Thyroid gland (tissue), 4 donors: ENCODE measurements at regions not wholly inside any gene's neighbourhood (a gene's known extent, or its start where the extent isn't known, plus 50 kb on each side); places are given as distances from the start of the nearest gene placed in this dataset.

Experiments
- DNase-seq, 2 donors: peaks; one replicate each; pipeline ENCODE4 v3.0.0-alpha.2; 2019
- H3K27ac ChIP-seq, 3 donors: fragments of 200-600 bp; sonication (generic); 1 replicate in 2 of 3; 2 replicates in 1 of 3; pipeline ENCODE4 v1.5.1; 2016 to 2019; ENCODE audit warnings: mild to moderate bottlenecking in 1 of 3, moderate library complexity in 1 of 3
- H3K27me3 ChIP-seq: fragments of 200-600 bp; sonication (generic); one replicate; pipeline ENCODE4 v1.5.1; 2019
- H3K36me3 ChIP-seq, 2 donors: fragments of 200-600 bp; sonication (generic); one replicate each; pipeline ENCODE4 v1.5.1; 2016 to 2019
- H3K4me1 ChIP-seq, 2 donors: fragments of 200-600 bp; sonication (generic); one replicate each; pipeline ENCODE4 v1.5.1; 2017 to 2019
- H3K4me3 ChIP-seq, 3 donors: fragments of 200-600 bp; sonication (generic); replicated peaks in 1 of 3; 1 replicate in 2 of 3; 2 replicates in 1 of 3; pipeline ENCODE4 v1.5.1; 2016; ENCODE audit warnings: mild to moderate bottlenecking in 1 of 3
- H3K9me3 ChIP-seq: fragments of 200-600 bp; sonication (generic); one replicate; pipeline ENCODE4 v1.5.1; 2017
- CTCF ChIP-seq, 6 experiments: fragments of 200-600 bp in 3 of 6; fragments of 450-650 bp in 3 of 6; sonication (generic) in 3 of 6; IDR thresholded peaks; one replicate each; pipeline ENCODE4 v1.5.1; 2016 to 2019; ENCODE audit warnings: antibody characterized with exemption in 6 of 6, mild to moderate bottlenecking in 2 of 6, inconsistent platforms in 1 of 6, moderate library complexity in 1 of 6
- POLR2A ChIP-seq, 2 donors: fragments of 450-650 bp; IDR thresholded peaks; one replicate each; pipeline ENCODE4 v1.6.1; 2017; ENCODE audit warnings: antibody characterized with exemption in 2 of 2, mild to moderate bottlenecking in 2 of 2, moderate library complexity in 1 of 2
- WGBS, 2 donors: methylation state at CpG; one replicate each; pipeline ENCODE4 v1.1.5; 2017; 5-methylcytosine and 5-hydroxymethylcytosine counted together
- intact Hi-C: fragments of 100-400 bp; cut with DNase I; formaldehyde crosslinking; loops from one replicate; pipeline ENCODE4 v1.15.1; 2023

- TF ChIP-seq CTCF (IDR thresholded peaks at IDR 0.05), result no peak
- TF ChIP-seq POLR2A (IDR thresholded peaks at IDR 0.05), result no peak
- Histone ChIP-seq H3K27me3 (no peaks in the 10 kb centered on the region), H3K9me3 (no peaks in the 10 kb centered on the region), H3K4me1 (peaks cover 16 to 37% of the 10 kb centered on the region in 2 donors), H3K36me3 (no peaks in the 10 kb centered on the region), H3K4me3 (no peak overlapping the region), H3K27ac (peak overlapping the region; percentile 70 to 78 (median 75))
- no peak for DNase-seq
- intact Hi-C loops, result no loop called here
Observed at GRCh38 chr1:178572604-178573003, 59.7 kb downstream of the TEX35 start.

GRCh38 chr1:178573330-178573729 lies 60.4 kb downstream of the TEX35 start:
- no peaks in the 10 kb centered on the region for H3K9me3 ChIP-seq
- H3K27ac ChIP-seq, result peak overlapping the region in 2 of 3 donors; percentile 75 to 78
- intact Hi-C loops, result no loop called here
- no peak for DNase-seq
- 80 to 83% methylated on average over 3 of the region's 3 CpGs for WGBS, 2 donors
- no peaks in the 10 kb centered on the region for H3K27me3 ChIP-seq
- no peak overlapping the region for H3K4me3 ChIP-seq
- no peak for TF ChIP-seq CTCF (IDR thresholded peaks at IDR 0.05)
- no peak for TF ChIP-seq POLR2A (IDR thresholded peaks at IDR 0.05)
- peaks cover 16 to 37% of the 10 kb centered on the region in 2 donors for H3K4me1 ChIP-seq
- H3K36me3 ChIP-seq, result no peaks in the 10 kb centered on the region

GRCh38 chr1:178574345-178574744 lies 61.4 kb downstream of the TEX35 start:
- intact Hi-C loops, result no loop called here
- WGBS, 2 donors, result 93 to 97% methylated on average over 2 of the region's 2 CpGs
- Histone ChIP-seq H3K36me3 (no peaks in the 10 kb centered on the region), H3K27me3 (no peaks in the 10 kb centered on the region), H3K27ac (no peak overlapping the region), H3K4me3 (no peak overlapping the region), H3K9me3 (no peaks in the 10 kb centered on the region), H3K4me1 (peaks cover 16 to 40% of the 10 kb centered on the region in 2 donors)
- no peak for DNase-seq
- TF ChIP-seq CTCF (IDR thresholded peaks at IDR 0.05) (no peak), POLR2A (IDR thresholded peaks at IDR 0.05) (no peak)

DNA sequence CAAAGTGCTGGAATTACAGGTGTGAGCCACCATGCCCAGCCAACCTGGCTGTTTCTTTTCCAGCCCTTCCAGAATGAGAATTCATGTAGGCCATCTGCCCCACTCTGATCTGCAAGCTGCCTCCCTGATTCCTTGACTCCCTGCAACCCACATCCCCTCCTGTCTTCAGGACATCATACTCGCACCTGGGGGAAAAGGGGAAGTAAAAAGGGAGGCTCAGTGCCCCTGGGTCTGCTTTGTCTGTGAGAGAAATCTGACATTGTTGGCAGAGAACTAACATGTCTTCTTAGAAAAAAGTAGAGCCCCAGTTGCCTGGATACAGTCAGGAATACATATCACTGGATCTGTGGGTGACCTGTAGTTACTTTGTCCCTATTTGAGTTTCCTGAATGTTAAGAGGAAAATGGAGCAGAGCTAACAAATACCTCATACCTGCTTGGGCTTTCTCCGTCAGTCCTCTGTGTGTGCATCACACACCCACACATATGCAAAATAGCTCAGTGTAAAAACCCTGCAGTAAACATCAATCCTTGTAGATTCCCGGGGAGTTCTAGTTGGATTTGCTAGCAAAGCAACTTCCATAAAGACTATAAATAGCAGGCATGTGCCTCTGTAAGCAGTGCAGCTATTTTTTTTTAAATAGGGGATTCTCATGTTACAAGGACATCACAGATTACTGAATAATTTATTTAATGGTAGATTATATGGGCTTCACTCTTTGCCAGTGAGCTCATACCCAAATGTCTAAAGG lies 62.9 kb downstream of the TEX35 start:
- H3K36me3 ChIP-seq, result no peaks in the 10 kb centered on the region
- no peaks in the 10 kb centered on the region for H3K27me3 ChIP-seq
- H3K9me3 ChIP-seq, result no peaks in the 10 kb centered on the region
- peaks cover 16 to 50% of the 10 kb centered on the region in 2 donors for H3K4me1 ChIP-seq
- TF ChIP-seq CTCF (IDR thresholded peaks at IDR 0.05), result no peak
- no peak for TF ChIP-seq POLR2A (IDR thresholded peaks at IDR 0.05)
- H3K27ac ChIP-seq, result no peak overlapping the region
- WGBS, 2 donors, result 66 to 74% methylated on average over 3 of the region's 3 CpGs
- DNase-seq, result no peak
- no peak overlapping the region for H3K4me3 ChIP-seq
- intact Hi-C loops, result no loop called here

DNA sequence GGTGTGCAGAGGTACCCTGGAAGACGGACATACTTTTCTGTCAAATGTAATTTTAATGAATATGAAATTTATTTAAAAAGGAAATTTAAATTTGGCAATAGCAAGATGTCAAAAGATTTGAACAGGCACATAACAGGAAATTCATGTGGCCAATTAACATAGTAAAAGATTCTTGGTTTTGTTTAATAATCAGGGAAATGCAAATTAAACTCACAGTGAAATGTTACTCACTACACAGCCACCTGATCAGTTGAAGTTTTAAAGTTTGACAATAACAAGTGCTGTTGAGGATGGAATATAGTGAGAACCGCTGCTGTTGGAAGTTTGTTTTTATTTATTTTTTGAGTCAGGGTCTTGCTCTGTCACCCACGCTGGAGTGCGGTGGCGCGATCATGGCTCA lies 63.9 kb downstream of the TEX35 start:
- no peak for DNase-seq
- TF ChIP-seq POLR2A (IDR thresholded peaks at IDR 0.05) (no peak), CTCF (IDR thresholded peaks at IDR 0.05) (no peak)
- 95 to 97% methylated on average over 6 of the region's 6 CpGs for WGBS, 2 donors
- Histone ChIP-seq H3K27me3 (no peaks in the 10 kb centered on the region), H3K4me3 (no peak overlapping the region), H3K36me3 (no peaks in the 10 kb centered on the region), H3K4me1 (peaks cover 24 to 54% of the 10 kb centered on the region in 2 donors), H3K27ac (no peak overlapping the region), H3K9me3 (no peaks in the 10 kb centered on the region)
- intact Hi-C loops, result no loop called here
